GM12892 (cell line): ENCODE measurements at regions not wholly inside any gene's neighbourhood (a gene's known extent, or its start where the extent isn't known, plus 50 kb on each side); places are given as distances from the start of the nearest gene placed in this dataset.
A peak's percentile ranks its signal among the peaks of the same experiment; 100 is the strongest.

Experiments used
- DNase-seq: peaks from one replicate; pipeline ENCODE4 v3.0.0; 2011; ENCODE audit not compliant: insufficient read length
- FAIRE-seq: peaks from 2 replicates; lab custom pipeline; 2011; peaks lifted over from hg19 to GRCh38; lab: Jason Lieb, UNC
- POLR2A ChIP-seq: IDR thresholded peaks from 2 replicates; pipeline ENCODE4 v1.6.1; 2011; ENCODE audit warnings: low read depth, low read length, control low read depth
- POLR2AphosphoS5 ChIP-seq: IDR thresholded peaks from 2 replicates; pipeline ENCODE4 v1.6.1; 2011; ENCODE audit warnings: low read depth, low read length, control low read depth
- TAF1 ChIP-seq: IDR thresholded peaks from 2 replicates; pipeline ENCODE4 v1.6.1; 2011; ENCODE audit warnings: low read depth, mild to moderate bottlenecking, control low read depth, low read length, borderline replicate concordance

DNA sequence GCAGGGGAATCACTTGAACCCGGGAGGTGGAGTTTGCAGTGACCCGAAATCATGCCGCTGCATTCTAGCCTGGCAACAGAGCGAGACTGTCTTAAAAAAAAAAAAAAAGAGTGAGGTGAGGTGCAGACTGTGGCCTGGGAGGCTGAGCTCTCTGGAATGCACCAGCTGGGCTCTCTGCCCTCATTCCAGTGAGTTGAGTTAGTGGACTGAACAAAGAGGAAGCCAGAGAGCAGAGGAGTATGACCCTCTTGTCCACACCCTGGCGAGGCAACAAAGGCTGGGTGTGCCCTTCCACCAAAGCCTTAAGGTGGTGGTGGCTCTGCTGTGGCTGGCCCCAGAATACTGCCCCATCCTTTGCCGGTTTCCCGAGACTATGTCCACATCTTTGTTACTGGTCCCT lies 71.3 kb upstream of the ACKR3 start:
- FAIRE-seq (no peak), DNase-seq (no peak)
- TF ChIP-seq POLR2A (no peak), TAF1 (no peak), POLR2AphosphoS5 (no peak)

- FAIRE-seq, result peak; percentile 27
- TF ChIP-seq POLR2A, result no peak
- no peak for TF ChIP-seq POLR2AphosphoS5
- no peak for TF ChIP-seq TAF1
- no peak for DNase-seq
Measured at GRCh38 chr2:236499691-236500578, 69.7 kb upstream of the ACKR3 start.

- FAIRE-seq, result no peak
- TF ChIP-seq POLR2AphosphoS5 (no peak), POLR2A (no peak), TAF1 (no peak)
- no peak for DNase-seq
Measured at GRCh38 chr2:236501026-236501425, 68.6 kb upstream of the ACKR3 start.

DNA sequence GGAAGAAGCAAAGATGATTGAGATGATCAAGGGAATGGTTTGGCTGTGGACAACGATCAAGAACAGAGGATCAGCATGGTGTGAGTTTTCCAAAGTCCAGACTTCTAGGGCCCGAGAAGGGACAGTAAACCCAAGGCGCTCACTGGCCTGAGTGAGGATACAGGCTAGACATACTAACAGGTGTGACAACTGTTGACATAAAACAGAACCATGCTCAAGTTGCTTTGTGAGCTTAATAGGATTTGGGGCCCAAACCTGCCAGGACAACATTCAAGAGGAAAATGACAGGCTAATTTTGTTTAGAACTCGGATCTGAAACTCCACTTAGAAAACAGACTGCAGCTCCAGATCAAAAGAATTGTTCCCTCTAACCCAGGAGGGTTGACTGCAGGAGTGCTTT lies 68.1 kb upstream of the ACKR3 start:
- no peak for TF ChIP-seq POLR2A
- TF ChIP-seq TAF1, result no peak
- no peak for TF ChIP-seq POLR2AphosphoS5
- FAIRE-seq, result no peak
- DNase-seq, result no peak

- FAIRE-seq, result no peak
- TF ChIP-seq POLR2AphosphoS5 (no peak), POLR2A (no peak), TAF1 (no peak)
- no peak for DNase-seq
Measured at GRCh38 chr2:236503100-236503499, 66.5 kb upstream of the ACKR3 start.

DNA sequence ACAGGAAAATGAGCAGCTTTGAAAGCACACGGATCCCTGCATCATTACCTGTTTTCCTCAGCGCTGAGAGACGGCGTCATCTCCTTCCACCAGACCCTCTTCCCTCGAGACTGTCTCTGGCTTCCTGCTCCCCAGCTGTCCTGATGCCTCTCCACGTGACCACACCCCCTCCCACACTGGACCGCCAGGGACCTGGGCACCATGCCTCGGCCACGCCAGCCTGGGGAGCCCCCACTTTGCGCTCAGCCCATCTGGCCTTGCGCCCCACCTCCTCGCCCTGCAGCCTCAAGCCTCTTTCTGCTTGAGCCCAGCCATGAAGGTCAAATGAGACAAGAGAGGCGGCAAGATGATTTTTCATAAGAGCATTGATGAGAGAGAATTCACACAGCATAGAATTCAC lies 66.0 kb upstream of the ACKR3 start:
- FAIRE-seq (no peak), DNase-seq (no peak)
- TF ChIP-seq POLR2A (no peak), TAF1 (no peak), POLR2AphosphoS5 (no peak)

DNA sequence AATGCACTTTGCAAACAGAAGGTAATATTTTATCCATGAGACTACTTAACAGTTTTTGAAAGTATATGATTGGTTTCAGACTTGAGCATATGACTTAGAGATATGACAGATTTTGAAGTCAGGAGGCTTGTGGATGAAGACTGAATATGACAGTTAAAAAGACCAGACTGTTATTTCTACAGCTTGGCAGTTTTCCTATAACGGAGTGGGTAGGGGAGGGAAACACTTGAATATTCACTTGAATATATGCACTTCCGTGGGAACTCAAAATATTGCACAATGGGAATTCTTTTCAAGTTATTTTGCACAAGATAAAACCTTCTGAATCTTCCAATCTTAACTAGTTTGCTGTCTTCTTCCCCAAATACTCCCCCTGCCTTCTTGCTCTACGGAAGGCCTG lies 64.6 kb upstream of the ACKR3 start:
- no peak for FAIRE-seq
- no peak for TF ChIP-seq TAF1
- TF ChIP-seq POLR2AphosphoS5, result no peak
- TF ChIP-seq POLR2A, result no peak
- no peak for DNase-seq

DNA sequence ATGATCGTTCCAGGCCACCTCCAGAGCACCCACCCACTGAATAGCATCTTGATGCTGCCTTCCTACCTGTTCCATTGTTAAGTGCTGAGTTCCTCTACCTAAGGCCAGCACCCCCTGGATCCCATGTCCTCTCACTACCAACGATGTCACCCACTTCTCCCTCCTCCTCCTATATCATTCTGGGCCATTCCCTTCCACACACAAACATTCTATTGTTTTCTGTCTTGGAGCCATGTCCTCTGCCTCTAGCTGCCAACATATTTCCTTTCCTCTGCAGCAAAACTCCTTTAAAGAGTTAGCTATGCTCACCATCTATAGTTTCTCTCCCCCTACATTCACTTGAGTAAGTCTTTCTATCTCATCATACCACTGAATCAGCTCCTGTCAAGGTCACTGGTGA lies 64.0 kb upstream of the ACKR3 start:
- FAIRE-seq (no peak), DNase-seq (no peak)
- no peak for TF ChIP-seq POLR2A
- TF ChIP-seq TAF1, result no peak
- no peak for TF ChIP-seq POLR2AphosphoS5

- no peak for FAIRE-seq
- TF ChIP-seq TAF1, result no peak
- no peak for TF ChIP-seq POLR2AphosphoS5
- no peak for TF ChIP-seq POLR2A
- no peak for DNase-seq
Measured at GRCh38 chr2:236507393-236508085, 62.1 kb upstream of the ACKR3 start.

- no peak for TF ChIP-seq TAF1
- no peak for TF ChIP-seq POLR2A
- no peak for DNase-seq
- FAIRE-seq, result no peak
Measured at GRCh38 chr2:236508466-236508865, 61.2 kb upstream of the ACKR3 start.

DNA sequence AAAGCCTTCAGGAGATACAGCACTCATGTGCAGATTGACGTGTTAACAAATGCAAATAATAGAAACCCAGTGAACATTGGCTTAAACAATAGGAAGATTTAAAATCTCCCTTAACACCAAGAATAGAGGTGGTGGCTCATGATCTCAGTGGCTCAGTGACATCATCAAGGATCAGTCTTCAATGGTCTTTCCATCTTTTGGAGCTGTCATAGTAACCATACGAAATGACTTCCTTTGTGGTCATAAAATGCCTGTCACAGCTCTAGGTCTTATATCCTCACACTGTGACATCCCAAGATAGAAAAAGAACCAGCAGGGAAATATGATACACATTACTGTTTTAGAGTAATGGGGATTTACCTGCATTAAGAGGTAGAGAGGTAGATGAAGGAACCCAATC lies 59.6 kb upstream of the ACKR3 start:
- FAIRE-seq, result no peak
- no peak for TF ChIP-seq TAF1
- no peak for TF ChIP-seq POLR2AphosphoS5
- TF ChIP-seq POLR2A, result no peak
- no peak for DNase-seq

DNA sequence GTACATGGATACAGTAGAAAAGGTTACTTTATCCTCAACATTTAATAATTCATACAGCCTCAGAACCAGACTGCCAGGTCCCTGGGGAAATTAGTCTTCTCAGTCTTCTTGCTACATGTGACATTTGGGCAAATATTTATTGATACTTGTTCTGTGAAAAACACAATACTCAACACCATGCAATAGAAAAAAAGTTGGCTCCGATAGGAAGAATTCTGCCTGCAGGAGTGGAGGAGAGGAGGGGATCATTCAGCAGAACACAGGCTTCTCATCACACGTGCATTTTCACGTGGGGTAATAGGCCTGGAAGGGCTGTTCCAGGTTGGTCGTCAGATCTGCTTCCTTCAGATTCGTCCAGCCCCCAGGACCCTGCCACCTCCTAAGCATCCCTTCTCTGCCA lies 58.4 kb upstream of the ACKR3 start:
- DNase-seq (no peak), FAIRE-seq (no peak)
- no peak for TF ChIP-seq POLR2AphosphoS5
- no peak for TF ChIP-seq POLR2A
- TF ChIP-seq TAF1, result no peak

DNA sequence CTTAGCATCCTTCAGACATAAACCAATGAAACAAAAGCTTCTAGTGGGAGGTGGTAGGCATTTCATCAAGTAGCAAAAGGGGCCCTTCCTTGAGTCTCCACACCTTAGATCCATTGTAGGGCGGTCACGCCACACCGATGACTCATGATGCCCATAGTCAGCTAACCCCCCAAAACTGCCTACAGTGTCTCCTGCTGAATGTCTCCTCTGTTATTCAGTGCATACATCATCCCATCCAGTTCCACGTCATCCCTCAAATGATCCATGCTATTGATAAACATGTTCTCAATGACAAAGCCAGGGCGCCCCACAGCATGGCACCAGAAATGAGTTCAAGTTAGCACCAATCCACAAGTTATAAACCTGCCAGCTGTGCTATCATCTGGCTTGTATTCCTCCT lies 57.4 kb upstream of the ACKR3 start:
- TF ChIP-seq POLR2AphosphoS5 (no peak), POLR2A (no peak), TAF1 (no peak)
- no peak for FAIRE-seq
- no peak for DNase-seq
